ENCODE measurements at regions not wholly inside any gene's neighbourhood (a gene's known extent, or its start where the extent isn't known, plus 50 kb on each side); places are given as distances from the start of the nearest gene placed in this dataset.
A peak's percentile ranks its signal among the peaks of the same experiment; 100 is the strongest.

- peak; percentile 22 for DNase-seq (ENCODE audit: low spot score)
Observed at GRCh38 chr7:81284576-81284975, 365.7 kb upstream of the SEMA3C start.

GRCh38 chr7:81280531-81280930 is 361.7 kb upstream of the SEMA3C start:
- ChIA-PET POLR2A (ENCODE audit: low non-redundant PET) (no interaction called here), CTCF (no interaction called here)
- no peak for TF ChIP-seq CTCF (conservative IDR thresholded peaks at IDR 0.05; ENCODE audit: low read depth)
- no peak for DNase-seq (ENCODE audit: low spot score)
- no peak overlapping the region for H3K27ac ChIP-seq

More at GRCh38 chr7:81284576-81284975, 365.7 kb upstream of the SEMA3C start:
- no peak overlapping the region for H3K27ac ChIP-seq
- TF ChIP-seq CTCF (conservative IDR thresholded peaks at IDR 0.05; ENCODE audit: low read depth) = no peak
- POLR2A ChIA-PET (ENCODE audit: low non-redundant PET) = no interaction called here
- CTCF ChIA-PET = no interaction called here

- CTCF ChIA-PET = no interaction called here
- no peak for TF ChIP-seq CTCF (conservative IDR thresholded peaks at IDR 0.05; ENCODE audit: low read depth)
- DNase-seq (ENCODE audit: low spot score) = no peak
- no peak overlapping the region for H3K27ac ChIP-seq
- POLR2A ChIA-PET (ENCODE audit: low non-redundant PET) = no interaction called here
Observed at GRCh38 chr7:81277691-81278090, 358.8 kb upstream of the SEMA3C start.

GRCh38 chr7:81273601-81274397 is 354.9 kb upstream of the SEMA3C start:
- ChIA-PET POLR2A (ENCODE audit: low non-redundant PET) (no interaction called here), CTCF (no interaction called here)
- no peak overlapping the region for H3K27ac ChIP-seq
- no peak for DNase-seq (ENCODE audit: low spot score)
- TF ChIP-seq CTCF (conservative IDR thresholded peaks at IDR 0.05; ENCODE audit: low read depth) = no peak

GRCh38 chr7:81272176-81272575 is 353.3 kb upstream of the SEMA3C start:
- TF ChIP-seq CTCF (conservative IDR thresholded peaks at IDR 0.05; ENCODE audit: low read depth) = no peak
- H3K27ac ChIP-seq = no peak overlapping the region
- POLR2A ChIA-PET (ENCODE audit: low non-redundant PET) = no interaction called here
- DNase-seq (ENCODE audit: low spot score) = no peak
- CTCF ChIA-PET = no interaction called here

GRCh38 chr7:81268551-81268950 is 349.7 kb upstream of the SEMA3C start:
- no peak for DNase-seq (ENCODE audit: low spot score)
- no peak for TF ChIP-seq CTCF (conservative IDR thresholded peaks at IDR 0.05; ENCODE audit: low read depth)
- no peak overlapping the region for H3K27ac ChIP-seq
- ChIA-PET POLR2A (ENCODE audit: low non-redundant PET) (no interaction called here), CTCF (no interaction called here)
